SK-N-SH (cell line): ENCODE measurements at regions not wholly inside any gene's neighbourhood (a gene's known extent, or its start where the extent isn't known, plus 50 kb on each side); places are given as distances from the start of the nearest gene placed in this dataset.

Source experiments
- EP300 ChIP-seq, 2 experiments: IDR thresholded peaks; 2 replicates each; pipeline versions ENCODE4 v1.4.0 to v1.6.1; 2012; ENCODE audit warnings: borderline replicate concordance in 1 of 2, low read depth in 1 of 2, low read length in 1 of 2
- EZH2phosphoT487 ChIP-seq: fragments of 200-600 bp; sonication (generic); IDR thresholded peaks from 2 replicates; pipeline ENCODE4 v1.6.1; 2017; ENCODE audit warnings: low read depth, mixed run types, mild to moderate bottlenecking, antibody characterized with exemption, moderate library complexity, borderline replicate concordance
- FOXJ3 ChIP-seq: sonication (generic); formaldehyde crosslinking; IDR thresholded peaks from 2 replicates; pipeline ENCODE4 v1.5.1; 2020; ENCODE audit warnings: mild to moderate bottlenecking, missing genetic modification reagents
- NRF1 ChIP-seq: IDR thresholded peaks from 2 replicates; pipeline ENCODE4 v1.6.1; 2012; ENCODE audit warnings: low read depth, mild to moderate bottlenecking, low read length
- POLR2AphosphoS5 ChIP-seq: IDR thresholded peaks from 2 replicates; pipeline ENCODE4 v1.6.1; 2012; ENCODE audit warnings: low read depth, low read length
- RAD21 ChIP-seq: IDR thresholded peaks from 2 replicates; pipeline ENCODE4 v1.6.1; 2012; ENCODE audit warnings: mild to moderate bottlenecking, low read length
- RFX5 ChIP-seq: IDR thresholded peaks from 2 replicates; pipeline ENCODE4 v1.6.1; 2012; ENCODE audit warnings: mild to moderate bottlenecking, improper control_type of control experiment, low read length
- YY1 ChIP-seq: IDR thresholded peaks from 2 replicates; pipeline ENCODE4 v1.4.0; 2012; ENCODE audit warnings: low read depth, mild to moderate bottlenecking
- TF ChIP-seq, protein P1 (sequence below): fragments of 200-600 bp; sonication (generic); IDR thresholded peaks from 2 replicates; pipeline ENCODE4 v1.6.1; 2017; ENCODE audit warnings: antibody characterized with exemption, mild to moderate bottlenecking, moderate library complexity
- TF ChIP-seq, protein P2 (sequence below): IDR thresholded peaks from 2 replicates; pipeline ENCODE4 v1.4.0; 2012; ENCODE audit warnings: low read depth, borderline replicate concordance
- TF ChIP-seq, protein P3 (sequence below): fragments of 150-350 bp; IDR thresholded peaks from 2 replicates; pipeline ENCODE4 v1.6.1; 2017; ENCODE audit warnings: antibody characterized with exemption, low read length, low read depth, borderline replicate concordance
- TF ChIP-seq, protein P4 (sequence below): IDR thresholded peaks from 2 replicates; pipeline ENCODE4; 2012

DNA sequence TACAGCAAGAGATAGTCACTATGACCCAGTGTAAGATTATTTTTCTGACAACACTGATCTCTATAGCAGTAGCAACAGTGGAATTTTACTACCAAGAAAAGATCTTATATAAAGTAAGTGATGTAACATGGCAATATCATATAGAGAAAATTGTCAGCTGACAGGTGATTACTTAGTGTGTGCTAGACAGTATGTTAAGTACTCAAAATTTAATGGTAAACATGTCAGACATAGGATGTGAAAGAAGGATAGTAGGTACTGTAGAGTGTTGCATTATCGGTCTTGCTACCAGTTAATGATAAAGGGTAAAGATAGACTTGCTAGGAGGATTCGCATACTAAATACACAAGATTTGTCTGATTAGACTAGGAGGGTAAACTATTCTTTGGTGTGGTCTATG, 247.4 kb downstream of the CYLC2 start:
- TF ChIP-seq NRF1 (no peak), EP300 (IDR thresholded peaks at IDR 0.05; ENCODE audit: borderline replicate concordance in 1 of 2, low read depth in 1 of 2, low read length in 1 of 2) (no peak), YY1 (no peak), POLR2AphosphoS5 (no peak), FOXJ3 (CRISPR knock-in tag) (no peak), RAD21 (no peak), EZH2phosphoT487 (no peak), RFX5 (no peak)
- TF ChIP-seq, protein P1, sequence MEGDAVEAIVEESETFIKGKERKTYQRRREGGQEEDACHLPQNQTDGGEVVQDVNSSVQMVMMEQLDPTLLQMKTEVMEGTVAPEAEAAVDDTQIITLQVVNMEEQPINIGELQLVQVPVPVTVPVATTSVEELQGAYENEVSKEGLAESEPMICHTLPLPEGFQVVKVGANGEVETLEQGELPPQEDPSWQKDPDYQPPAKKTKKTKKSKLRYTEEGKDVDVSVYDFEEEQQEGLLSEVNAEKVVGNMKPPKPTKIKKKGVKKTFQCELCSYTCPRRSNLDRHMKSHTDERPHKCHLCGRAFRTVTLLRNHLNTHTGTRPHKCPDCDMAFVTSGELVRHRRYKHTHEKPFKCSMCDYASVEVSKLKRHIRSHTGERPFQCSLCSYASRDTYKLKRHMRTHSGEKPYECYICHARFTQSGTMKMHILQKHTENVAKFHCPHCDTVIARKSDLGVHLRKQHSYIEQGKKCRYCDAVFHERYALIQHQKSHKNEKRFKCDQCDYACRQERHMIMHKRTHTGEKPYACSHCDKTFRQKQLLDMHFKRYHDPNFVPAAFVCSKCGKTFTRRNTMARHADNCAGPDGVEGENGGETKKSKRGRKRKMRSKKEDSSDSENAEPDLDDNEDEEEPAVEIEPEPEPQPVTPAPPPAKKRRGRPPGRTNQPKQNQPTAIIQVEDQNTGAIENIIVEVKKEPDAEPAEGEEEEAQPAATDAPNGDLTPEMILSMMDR = no peak
- TF ChIP-seq, protein P2, sequence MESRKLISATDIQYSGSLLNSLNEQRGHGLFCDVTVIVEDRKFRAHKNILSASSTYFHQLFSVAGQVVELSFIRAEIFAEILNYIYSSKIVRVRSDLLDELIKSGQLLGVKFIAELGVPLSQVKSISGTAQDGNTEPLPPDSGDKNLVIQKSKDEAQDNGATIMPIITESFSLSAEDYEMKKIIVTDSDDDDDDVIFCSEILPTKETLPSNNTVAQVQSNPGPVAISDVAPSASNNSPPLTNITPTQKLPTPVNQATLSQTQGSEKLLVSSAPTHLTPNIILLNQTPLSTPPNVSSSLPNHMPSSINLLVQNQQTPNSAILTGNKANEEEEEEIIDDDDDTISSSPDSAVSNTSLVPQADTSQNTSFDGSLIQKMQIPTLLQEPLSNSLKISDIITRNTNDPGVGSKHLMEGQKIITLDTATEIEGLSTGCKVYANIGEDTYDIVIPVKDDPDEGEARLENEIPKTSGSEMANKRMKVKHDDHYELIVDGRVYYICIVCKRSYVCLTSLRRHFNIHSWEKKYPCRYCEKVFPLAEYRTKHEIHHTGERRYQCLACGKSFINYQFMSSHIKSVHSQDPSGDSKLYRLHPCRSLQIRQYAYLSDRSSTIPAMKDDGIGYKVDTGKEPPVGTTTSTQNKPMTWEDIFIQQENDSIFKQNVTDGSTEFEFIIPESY = no peak
- TF ChIP-seq, protein P3, sequence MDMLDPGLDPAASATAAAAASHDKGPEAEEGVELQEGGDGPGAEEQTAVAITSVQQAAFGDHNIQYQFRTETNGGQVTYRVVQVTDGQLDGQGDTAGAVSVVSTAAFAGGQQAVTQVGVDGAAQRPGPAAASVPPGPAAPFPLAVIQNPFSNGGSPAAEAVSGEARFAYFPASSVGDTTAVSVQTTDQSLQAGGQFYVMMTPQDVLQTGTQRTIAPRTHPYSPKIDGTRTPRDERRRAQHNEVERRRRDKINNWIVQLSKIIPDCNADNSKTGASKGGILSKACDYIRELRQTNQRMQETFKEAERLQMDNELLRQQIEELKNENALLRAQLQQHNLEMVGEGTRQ = no peak
- TF ChIP-seq, protein P4, sequence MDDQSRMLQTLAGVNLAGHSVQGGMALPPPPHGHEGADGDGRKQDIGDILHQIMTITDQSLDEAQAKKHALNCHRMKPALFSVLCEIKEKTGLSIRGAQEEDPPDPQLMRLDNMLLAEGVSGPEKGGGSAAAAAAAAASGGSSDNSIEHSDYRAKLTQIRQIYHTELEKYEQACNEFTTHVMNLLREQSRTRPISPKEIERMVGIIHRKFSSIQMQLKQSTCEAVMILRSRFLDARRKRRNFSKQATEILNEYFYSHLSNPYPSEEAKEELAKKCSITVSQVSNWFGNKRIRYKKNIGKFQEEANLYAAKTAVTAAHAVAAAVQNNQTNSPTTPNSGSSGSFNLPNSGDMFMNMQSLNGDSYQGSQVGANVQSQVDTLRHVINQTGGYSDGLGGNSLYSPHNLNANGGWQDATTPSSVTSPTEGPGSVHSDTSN = no peak
